GM08714 (cell line): ENCODE measurements at regions not wholly inside any gene's neighbourhood (a gene's known extent, or its start where the extent isn't known, plus 50 kb on each side); places are given as distances from the start of the nearest gene placed in this dataset.

ENCODE experiments used
- H3K4me3 ChIP-seq: fragments of 200-500 bp; sonication (Bioruptor generic); 2 replicates; pipeline ENCODE4 v1.5.1; 2014; ENCODE audit warnings: mild to moderate bottlenecking, low read length, inconsistent platforms
- ZNF274 ChIP-seq: IDR thresholded peaks from 2 replicates; pipeline ENCODE4 v1.6.1; 2012; ENCODE audit warnings: mild to moderate bottlenecking, low read depth, low read length

GRCh38 chr2:12031866-12032265 is 285.4 kb downstream of the LPIN1 start:
- H3K4me3 ChIP-seq = no peak overlapping the region

GRCh38 chr2:12032398-12032797 is 286.0 kb downstream of the LPIN1 start:
- H3K4me3 ChIP-seq = no peak overlapping the region
- TF ChIP-seq ZNF274 = no peak

More at GRCh38 chr2:12031866-12032265, 285.4 kb downstream of the LPIN1 start:
- TF ChIP-seq ZNF274 = no peak

GRCh38 chr2:12032975-12033374 is 286.5 kb downstream of the LPIN1 start:
- H3K4me3 ChIP-seq = no peak overlapping the region
- no peak for TF ChIP-seq ZNF274

- no peak overlapping the region for H3K4me3 ChIP-seq
- no peak for TF ChIP-seq ZNF274
Measured at GRCh38 chr2:12033494-12033893, 287.1 kb downstream of the LPIN1 start.

GRCh38 chr2:12034382-12034781 is 287.9 kb downstream of the LPIN1 start:
- no peak overlapping the region for H3K4me3 ChIP-seq
- TF ChIP-seq ZNF274 = no peak

- no peak overlapping the region for H3K4me3 ChIP-seq
- no peak for TF ChIP-seq ZNF274
Measured at GRCh38 chr2:12035029-12035720, 288.7 kb downstream of the LPIN1 start.

GRCh38 chr2:12035956-12036639 is 289.7 kb downstream of the LPIN1 start:
- TF ChIP-seq ZNF274 = no peak
- no peak overlapping the region for H3K4me3 ChIP-seq

- TF ChIP-seq ZNF274 = no peak
- no peak overlapping the region for H3K4me3 ChIP-seq
Measured at GRCh38 chr2:12036640-12036983, 290.2 kb downstream of the LPIN1 start.

GRCh38 chr2:12037301-12037700 is 290.9 kb downstream of the LPIN1 start:
- no peak for TF ChIP-seq ZNF274
- H3K4me3 ChIP-seq = no peak overlapping the region

- H3K4me3 ChIP-seq = no peak overlapping the region
- TF ChIP-seq ZNF274 = no peak
Measured at GRCh38 chr2:12041236-12041635, 294.8 kb downstream of the LPIN1 start.

- TF ChIP-seq ZNF274 = no peak
- no peak overlapping the region for H3K4me3 ChIP-seq
Measured at GRCh38 chr2:12043131-12043530, 296.7 kb downstream of the LPIN1 start.

GRCh38 chr2:12044857-12045256 is 298.4 kb downstream of the LPIN1 start:
- no peak overlapping the region; the same call in 1 of the 2 replicates for H3K4me3 ChIP-seq
- TF ChIP-seq ZNF274 = no peak

GRCh38 chr2:12045864-12046291 is 299.4 kb downstream of the LPIN1 start:
- H3K4me3 ChIP-seq = peak overlapping the region; percentile 43; the same call in 1 of the 2 replicates
- no peak for TF ChIP-seq ZNF274

GRCh38 chr2:12046641-12047040 is 300.2 kb downstream of the LPIN1 start:
- TF ChIP-seq ZNF274 = no peak
- H3K4me3 ChIP-seq = no peak overlapping the region; the same call in 1 of the 2 replicates

GRCh38 chr2:12047761-12048160 is 301.3 kb downstream of the LPIN1 start:
- no peak overlapping the region for H3K4me3 ChIP-seq
- TF ChIP-seq ZNF274 = no peak

GRCh38 chr2:12048550-12048949 is 302.1 kb downstream of the LPIN1 start:
- TF ChIP-seq ZNF274 = no peak
- no peak overlapping the region for H3K4me3 ChIP-seq

- TF ChIP-seq ZNF274 = no peak
- H3K4me3 ChIP-seq = no peak overlapping the region
Measured at GRCh38 chr2:12050396-12050795, 304.0 kb downstream of the LPIN1 start.
